Esophagus muscularis mucosa (tissue), 4 donors: ENCODE measurements at regions not wholly inside any gene's neighbourhood (a gene's known extent, or its start where the extent isn't known, plus 50 kb on each side); places are given as distances from the start of the nearest gene placed in this dataset.

Experiments
- DNase-seq: peaks from one replicate; pipeline ENCODE4 v3.0.0-alpha.2; 2017; ENCODE audit errors: extremely low spot score
- H3K27ac ChIP-seq, 4 donors: fragments of 200-600 bp; sonication (generic); replicated peaks in 1 of 4; 1 replicate in 3 of 4; 2 replicates in 1 of 4; pipeline ENCODE4 v1.5.1; 2016 to 2019; ENCODE audit warnings: mild to moderate bottlenecking in 1 of 4
- H3K27me3 ChIP-seq, 4 donors: fragments of 200-600 bp; sonication (generic); one replicate each; pipeline versions ENCODE4 v1.5.1 to v1.6.0; 2016 to 2019
- H3K36me3 ChIP-seq, 4 donors: fragments of 200-600 bp; sonication (generic); one replicate each; pipeline ENCODE4 v1.5.1; 2016 to 2019
- H3K4me1 ChIP-seq, 4 donors: fragments of 200-600 bp; sonication (generic); one replicate each; pipeline ENCODE4 v1.5.1; 2016 to 2019
- H3K4me3 ChIP-seq, 4 donors: fragments of 200-600 bp; sonication (generic); 1 replicate in 2 of 4; 2 replicates in 2 of 4; pipeline ENCODE4 v1.5.1; 2016 to 2019; ENCODE audit warnings: mild to moderate bottlenecking in 4 of 4, moderate library complexity in 1 of 4
- H3K9me3 ChIP-seq, 4 donors: fragments of 200-600 bp; sonication (generic); 1 replicate in 3 of 4; 2 replicates in 1 of 4; pipeline ENCODE4 v1.5.1; 2016 to 2019
- EP300 ChIP-seq: sonication (generic); formaldehyde crosslinking; IDR thresholded peaks from one replicate; pipeline ENCODE4 v1.6.1; 2017; ENCODE audit warnings: antibody characterized with exemption
- POLR2A ChIP-seq: fragments of 450-650 bp; IDR thresholded peaks from one replicate; pipeline ENCODE4 v1.6.1; 2017; ENCODE audit warnings: antibody characterized with exemption, moderate library complexity, mild to moderate bottlenecking, low read depth
- POLR2AphosphoS5 ChIP-seq, 2 donors: sonication (generic); formaldehyde crosslinking; IDR thresholded peaks; one replicate each; pipeline ENCODE4 v1.6.1; 2017; ENCODE audit warnings: antibody characterized with exemption in 2 of 2
- WGBS: methylation state at CpG from one replicate; pipeline ENCODE4 v1.1.5; 2018; 5-methylcytosine and 5-hydroxymethylcytosine counted together
- intact Hi-C: fragments of 100-400 bp; cut with DNase I; formaldehyde crosslinking; loops from one replicate; pipeline ENCODE4 v1.15.1; 2023
- TF ChIP-seq, protein P1 (sequence below), 3 experiments: fragments of 200-600 bp in 2 of 3; fragments of 450-650 bp in 1 of 3; sonication (generic) in 2 of 3; IDR thresholded peaks; one replicate each; pipeline ENCODE4 v1.5.1; 2017 to 2019; ENCODE audit warnings: antibody characterized with exemption in 3 of 3, mild to moderate bottlenecking in 2 of 3, moderate library complexity in 1 of 3

- TF ChIP-seq, protein P1, sequence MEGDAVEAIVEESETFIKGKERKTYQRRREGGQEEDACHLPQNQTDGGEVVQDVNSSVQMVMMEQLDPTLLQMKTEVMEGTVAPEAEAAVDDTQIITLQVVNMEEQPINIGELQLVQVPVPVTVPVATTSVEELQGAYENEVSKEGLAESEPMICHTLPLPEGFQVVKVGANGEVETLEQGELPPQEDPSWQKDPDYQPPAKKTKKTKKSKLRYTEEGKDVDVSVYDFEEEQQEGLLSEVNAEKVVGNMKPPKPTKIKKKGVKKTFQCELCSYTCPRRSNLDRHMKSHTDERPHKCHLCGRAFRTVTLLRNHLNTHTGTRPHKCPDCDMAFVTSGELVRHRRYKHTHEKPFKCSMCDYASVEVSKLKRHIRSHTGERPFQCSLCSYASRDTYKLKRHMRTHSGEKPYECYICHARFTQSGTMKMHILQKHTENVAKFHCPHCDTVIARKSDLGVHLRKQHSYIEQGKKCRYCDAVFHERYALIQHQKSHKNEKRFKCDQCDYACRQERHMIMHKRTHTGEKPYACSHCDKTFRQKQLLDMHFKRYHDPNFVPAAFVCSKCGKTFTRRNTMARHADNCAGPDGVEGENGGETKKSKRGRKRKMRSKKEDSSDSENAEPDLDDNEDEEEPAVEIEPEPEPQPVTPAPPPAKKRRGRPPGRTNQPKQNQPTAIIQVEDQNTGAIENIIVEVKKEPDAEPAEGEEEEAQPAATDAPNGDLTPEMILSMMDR (IDR thresholded peaks at IDR 0.05), result no peak
- TF ChIP-seq EP300 (no peak), POLR2AphosphoS5 (IDR thresholded peaks at IDR 0.05) (no peak), POLR2A (no peak)
- Histone ChIP-seq H3K9me3 (no peaks in the 10 kb centered on the region), H3K27ac (no peak overlapping the region), H3K27me3 (no peaks in the 10 kb centered on the region), H3K4me1 (no peaks in the 10 kb centered on the region), H3K4me3 (no peak overlapping the region), H3K36me3 (no peaks in the 10 kb centered on the region)
- no peak for DNase-seq
- intact Hi-C loops, result no loop called here
- WGBS, result 73% methylated on average over 1 of the region's 1 CpG
Measured at GRCh38 chr2:21644266-21644665, 520.5 kb downstream of the TDRD15 start.

DNA sequence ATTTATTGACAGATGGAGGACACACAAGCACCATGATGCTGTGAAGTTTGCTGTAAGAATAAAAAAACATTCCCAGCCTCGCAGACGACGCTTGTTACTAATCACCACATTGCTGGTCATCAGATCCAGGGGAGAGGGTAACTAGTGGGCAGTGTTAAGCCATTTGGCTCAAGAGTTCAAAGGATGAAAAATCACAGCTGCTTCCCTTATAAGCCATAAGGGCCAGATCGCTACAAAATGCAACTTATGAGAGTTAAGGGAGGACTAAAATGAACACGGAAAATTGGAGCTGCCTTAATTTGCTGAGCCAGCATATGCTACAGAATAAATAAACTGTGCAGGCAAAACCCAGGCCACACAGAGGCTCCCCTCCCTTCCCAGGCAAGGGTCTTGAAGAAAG, 522.6 kb downstream of the TDRD15 start:
- TF ChIP-seq POLR2A, result no peak
- TF ChIP-seq POLR2AphosphoS5 (IDR thresholded peaks at IDR 0.05), result no peak
- TF ChIP-seq, protein P1 (IDR thresholded peaks at IDR 0.05), result no peak
- TF ChIP-seq EP300, result no peak
- Histone ChIP-seq H3K27me3 (no peaks in the 10 kb centered on the region), H3K9me3 (no peaks in the 10 kb centered on the region), H3K4me1 (no peaks in the 10 kb centered on the region), H3K27ac (no peak overlapping the region), H3K4me3 (no peak overlapping the region), H3K36me3 (no peaks in the 10 kb centered on the region)
- intact Hi-C loops, result no loop called here
- WGBS, result 63% methylated on average over 5 of the region's 5 CpGs
- no peak for DNase-seq

GRCh38 chr2:21650569-21650968, 526.8 kb downstream of the TDRD15 start:
- Histone ChIP-seq H3K9me3 (no peaks in the 10 kb centered on the region), H3K4me3 (no peak overlapping the region), H3K36me3 (no peaks in the 10 kb centered on the region), H3K27ac (no peak overlapping the region), H3K4me1 (no peaks in the 10 kb centered on the region), H3K27me3 (no peaks in the 10 kb centered on the region)
- WGBS, result 63% methylated on average over 4 of the region's 4 CpGs
- intact Hi-C loops, result no loop called here
- DNase-seq, result no peak
- TF ChIP-seq POLR2AphosphoS5 (IDR thresholded peaks at IDR 0.05), result no peak
- TF ChIP-seq POLR2A, result no peak
- TF ChIP-seq EP300, result no peak
- TF ChIP-seq, protein P1 (IDR thresholded peaks at IDR 0.05), result no peak

- TF ChIP-seq POLR2AphosphoS5 (IDR thresholded peaks at IDR 0.05) (no peak), POLR2A (no peak), EP300 (no peak)
- TF ChIP-seq, protein P1 (IDR thresholded peaks at IDR 0.05), result no peak
Measured at GRCh38 chr2:21655136-21655535, 531.4 kb downstream of the TDRD15 start.

More at GRCh38 chr2:21655136-21655535, 531.4 kb downstream of the TDRD15 start:
- 94% methylated on average over 3 of the region's 4 CpGs for WGBS
- Histone ChIP-seq H3K4me1 (peaks cover 0 to 3% (median 0%) of the 10 kb centered on the region in 4 donors), H3K36me3 (no peaks in the 10 kb centered on the region), H3K9me3 (no peaks in the 10 kb centered on the region), H3K4me3 (no peak overlapping the region), H3K27me3 (no peaks in the 10 kb centered on the region), H3K27ac (no peak overlapping the region)
- DNase-seq, result peak; percentile 72
- intact Hi-C loops, result no loop called here
